K562 (cell line): ENCODE measurements at regions not wholly inside any gene's neighbourhood (a gene's known extent, or its start where the extent isn't known, plus 50 kb on each side); places are given as distances from the start of the nearest gene placed in this dataset.

ENCODE experiments used
- ATAC-seq: fragments of 200-7000 bp; cut with Tn5 transposase; 3 replicates; pipeline ENCODE4 v1.9.1; 2020; ENCODE audit warnings: moderate library complexity
- BruUV-seq: library from RNA; stranded (reverse); fragments of 400-500 nt; replicated peaks from 2 replicates; lab custom pipeline; 2021; lab: Mats Ljungman, UMichigan
- CTCF ChIA-PET: fragments of 300-600 bp; formaldehyde crosslinking; extraction: SDS; loops from one replicate; lab custom pipeline; 2021; ENCODE audit warnings: low intra/inter-chr PET ratio; lab: Yijun Ruan, JAX
- POLR2A ChIA-PET: fragments of 300-600, 350-650 bp; sonication (Branson Sonifier 250); formaldehyde crosslinking; extraction: SDS; loops from one replicate; lab custom pipeline; 2021; ENCODE audit warnings: antibody characterized with exemption, inconsistent platforms; lab: Yijun Ruan, JAX
- DNase-seq, 4 experiments: peaks; one replicate each; pipeline versions ENCODE4 v3.0.0 to v3.0.0-alpha.2; 2011 to 2018; ENCODE audit warnings: low spot score in 3 of 4, mixed read lengths in 3 of 4; ENCODE audit errors: extremely low read depth in 1 of 4
- FAIRE-seq: peaks from 2 replicates; lab custom pipeline; 2011; peaks lifted over from hg19 to GRCh38; lab: Jason Lieb, UNC
- H2AFZ ChIP-seq: 2 replicates; pipeline ENCODE4 v1.6.0; 2011; ENCODE audit warnings: low read depth, low read length, control low read depth, inconsistent platforms
- H3K27ac ChIP-seq: fragments of 200-600 bp; 3 replicates; pipeline ENCODE4 v1.8.0; 2011; ENCODE audit warnings: low read depth, mild to moderate bottlenecking, control low read depth, inconsistent platforms, low read length, moderate library complexity, mixed read lengths; ENCODE audit errors: extremely low read depth
- H3K27me3 ChIP-seq, 2 experiments: fragments of 300-600 bp in 1 of 2; 2 replicates in 1 of 2; 3 replicates in 1 of 2; pipeline versions ENCODE4 v1.6.0 to v1.8.0; 2011; ENCODE audit warnings: inconsistent platforms in 2 of 2, low read length in 2 of 2, mild to moderate bottlenecking in 1 of 2, mixed read lengths in 1 of 2, moderate library complexity in 1 of 2; ENCODE audit not compliant: control insufficient read depth in 2 of 2, insufficient read depth in 2 of 2
- H3K36me3 ChIP-seq: fragments of 300-600 bp; 3 replicates; pipeline ENCODE4 v1.8.0; 2011; ENCODE audit warnings: mild to moderate bottlenecking, low read length, inconsistent platforms; ENCODE audit not compliant: control insufficient read depth, insufficient read depth
- H3K4me1 ChIP-seq, 2 experiments: fragments of 200-600 bp in 1 of 2; replicated peaks in 1 of 2; 2 replicates in 1 of 2; 3 replicates in 1 of 2; pipeline versions ENCODE4 v1.5.1 to v1.8.0; 2011; ENCODE audit warnings: inconsistent platforms in 2 of 2, low read length in 2 of 2, mild to moderate bottlenecking in 1 of 2, mixed read lengths in 1 of 2, moderate library complexity in 1 of 2; ENCODE audit not compliant: control insufficient read depth in 2 of 2, insufficient read depth in 2 of 2
- H3K4me2 ChIP-seq: 2 replicates; pipeline ENCODE4 v1.6.1; 2011; ENCODE audit warnings: low read length, control low read depth, inconsistent platforms, mixed read lengths; ENCODE audit not compliant: insufficient read depth
- H3K4me3 ChIP-seq: fragments of 200-600 bp; sonication (generic), shearing (Covaris generic); 2 replicates; pipeline ENCODE4 v1.5.1; 2016; ENCODE audit warnings: control low read depth, inconsistent platforms
- H3K79me2 ChIP-seq: fragments of 200-600 bp; 3 replicates; pipeline ENCODE4 v1.8.0; 2011; ENCODE audit warnings: low read length, inconsistent platforms; ENCODE audit not compliant: control insufficient read depth, insufficient read depth
- H3K9ac ChIP-seq, 2 experiments: 2 replicates each; pipeline versions ENCODE4 v1.6.0 to v1.6.1; 2011; ENCODE audit warnings: low read depth in 2 of 2, low read length in 2 of 2, control low read depth in 1 of 2, inconsistent platforms in 1 of 2, mild to moderate bottlenecking in 1 of 2, mixed read lengths in 1 of 2; ENCODE audit not compliant: insufficient read depth in 1 of 2
- H3K9me1 ChIP-seq: one replicate; pipeline ENCODE4 v1.6.0; 2011; ENCODE audit warnings: inconsistent platforms, mild to moderate bottlenecking, low read length, moderate library complexity; ENCODE audit not compliant: control insufficient read depth, insufficient read depth
- H3K9me3 ChIP-seq: replicated peaks from 2 replicates; pipeline ENCODE4 v1.5.1; 2011; ENCODE audit warnings: low read depth, low read length, inconsistent platforms; ENCODE audit not compliant: control insufficient read depth, insufficient read depth
- H4K20me1 ChIP-seq: replicated peaks from 2 replicates; pipeline ENCODE4 v1.6.1; 2011; ENCODE audit warnings: low read length, inconsistent platforms, mixed read lengths; ENCODE audit not compliant: control insufficient read depth, insufficient read depth
- CTCF ChIP-seq, 3 experiments: IDR thresholded peaks in 2 of 3; conservative IDR thresholded peaks in 1 of 3; 2 replicates each; pipeline ENCODE4 v1.5.1; 2011 to 2012; ENCODE audit warnings: low read length in 3 of 3, mild to moderate bottlenecking in 3 of 3, control low read depth in 2 of 3, improper control_type of control experiment in 1 of 3, inconsistent platforms in 1 of 3, low read depth in 1 of 3, mixed read lengths in 1 of 3, moderate library complexity in 1 of 3; ENCODE audit not compliant: insufficient read depth in 2 of 3
- DPF2 ChIP-seq: fragments of 450-650 bp; IDR thresholded peaks from 2 replicates; pipeline ENCODE4 v1.6.1; 2016
- RAD21 ChIP-seq, 2 experiments: fragments of 250-450 bp in 1 of 2; fragments of 450-650 bp in 1 of 2; sonication (Bioruptor Pico) in 1 of 2; formaldehyde crosslinking in 1 of 2; IDR thresholded peaks in 1 of 2; conservative IDR thresholded peaks in 1 of 2; 2 replicates each; pipeline versions ENCODE4 v1.4.0 to v1.8.0; 2020 to 2022; ENCODE audit warnings: mild to moderate bottlenecking in 2 of 2, moderate library complexity in 1 of 2
- REST ChIP-seq, 2 experiments: fragments of 450-650 bp; formaldehyde crosslinking in 1 of 2; IDR thresholded peaks; 2 replicates each; pipeline versions ENCODE4 v1.4.0 to v1.6.1; 2014 to 2020; ENCODE audit warnings: mild to moderate bottlenecking in 2 of 2, borderline replicate concordance in 1 of 2, low read depth in 1 of 2
- SMC3 ChIP-seq: conservative IDR thresholded peaks from 2 replicates; pipeline ENCODE4 v1.6.1; 2011; ENCODE audit warnings: low read depth, low read length, improper control_type of control experiment; ENCODE audit not compliant: insufficient read depth
- WGBS: fragments of 100-300 bp; shearing (Covaris generic); methylation state at CpG from one replicate; pipeline ENCODE4 v1.1.6; 2016; ENCODE audit warnings: low coverage, mixed read lengths; ENCODE audit not compliant: insufficient coverage; ENCODE audit errors: missing lambda C conversion rate; 5-methylcytosine and 5-hydroxymethylcytosine counted together
- in situ Hi-C: fragments of 300-500 bp; cut with MboI; formaldehyde crosslinking; loops from 4 replicates; pipeline ENCODE4 v1.15.0; 2018; ENCODE audit warnings: inconsistent platforms, mixed read lengths
- intact Hi-C: fragments of 100-400 bp; cut with micrococcal nuclease; formaldehyde crosslinking; loops from 2 replicates; pipeline ENCODE4 v1.14.2; 2022

GRCh38 chr4:57442831-57443291, 332.7 kb upstream of the IGFBP7 start:
- no peaks in the 10 kb centered on the region for H3K36me3 ChIP-seq
- no peak overlapping the region for H2AFZ ChIP-seq
- DNase-seq (peak; percentile 17 to 41 (median 22)), FAIRE-seq (peak; percentile 83), ATAC-seq (0 out of 3 replicates have a peak, but pooled peaks have one; percentile 47)
- no peak overlapping the region for H3K27ac ChIP-seq
- CTCF ChIA-PET, result no interaction called here
- no peak overlapping the region for H3K4me3 ChIP-seq
- no TSS peak for BruUV-seq
- no peak overlapping the region for H3K9ac ChIP-seq
- intact Hi-C loops, result no loop called here
- TF ChIP-seq RAD21 (CRISPR knock-in tag; conservative IDR thresholded peaks at IDR 0.05 in 1 of 2, IDR thresholded peaks at IDR 0.05 in 1 of 2) (peak; percentile 52 to 55), DPF2 (no peak), REST (IDR thresholded peaks at IDR 0.05; ENCODE audit: borderline replicate concordance) (peak; percentile 48; the same call in 1 of the 2 replicates), REST (CRISPR knock-in tag; IDR thresholded peaks at IDR 0.05; ENCODE audit: low read depth) (no peak), CTCF (IDR thresholded peaks at IDR 0.05 in 2 of 3, conservative IDR thresholded peaks at IDR 0.05 in 1 of 3; ENCODE audit: insufficient read depth in 2 of 3, low read depth in 1 of 3, low read length in 3 of 3) (peak; percentile 32 to 69 (median 63); a peak in 5 of 6 replicates), SMC3 (peak; percentile 31; the same call in 1 of the 2 replicates)
- POLR2A ChIA-PET, result no interaction called here
- H3K4me2 ChIP-seq, result no peak overlapping the region
- in situ Hi-C loops, result no loop called here
- WGBS, result 0% methylated on average over 4 of the region's 4 CpGs
- H3K9me1 ChIP-seq, result no peaks in the 10 kb centered on the region
- H3K27me3 ChIP-seq, result no peaks in the 10 kb centered on the region
- H4K20me1 ChIP-seq, result no peaks in the 10 kb centered on the region
- H3K4me1 ChIP-seq, result no peaks in the 10 kb centered on the region
- no peaks in the 10 kb centered on the region for H3K79me2 ChIP-seq
- H3K9me3 ChIP-seq, result no peaks in the 10 kb centered on the region
